Thyroid gland (tissue), 4 donors: ENCODE measurements at regions not wholly inside any gene's neighbourhood (a gene's known extent, or its start where the extent isn't known, plus 50 kb on each side); places are given as distances from the start of the nearest gene placed in this dataset.

Source experiments
- CTCF ChIP-seq, 6 experiments: fragments of 200-600 bp in 3 of 6; fragments of 450-650 bp in 3 of 6; sonication (generic) in 3 of 6; IDR thresholded peaks; one replicate each; pipeline ENCODE4 v1.5.1; 2016 to 2019; ENCODE audit warnings: antibody characterized with exemption in 6 of 6, mild to moderate bottlenecking in 2 of 6, inconsistent platforms in 1 of 6, moderate library complexity in 1 of 6
- POLR2A ChIP-seq, 2 donors: fragments of 450-650 bp; IDR thresholded peaks; one replicate each; pipeline ENCODE4 v1.6.1; 2017; ENCODE audit warnings: antibody characterized with exemption in 2 of 2, mild to moderate bottlenecking in 2 of 2, moderate library complexity in 1 of 2

DNA sequence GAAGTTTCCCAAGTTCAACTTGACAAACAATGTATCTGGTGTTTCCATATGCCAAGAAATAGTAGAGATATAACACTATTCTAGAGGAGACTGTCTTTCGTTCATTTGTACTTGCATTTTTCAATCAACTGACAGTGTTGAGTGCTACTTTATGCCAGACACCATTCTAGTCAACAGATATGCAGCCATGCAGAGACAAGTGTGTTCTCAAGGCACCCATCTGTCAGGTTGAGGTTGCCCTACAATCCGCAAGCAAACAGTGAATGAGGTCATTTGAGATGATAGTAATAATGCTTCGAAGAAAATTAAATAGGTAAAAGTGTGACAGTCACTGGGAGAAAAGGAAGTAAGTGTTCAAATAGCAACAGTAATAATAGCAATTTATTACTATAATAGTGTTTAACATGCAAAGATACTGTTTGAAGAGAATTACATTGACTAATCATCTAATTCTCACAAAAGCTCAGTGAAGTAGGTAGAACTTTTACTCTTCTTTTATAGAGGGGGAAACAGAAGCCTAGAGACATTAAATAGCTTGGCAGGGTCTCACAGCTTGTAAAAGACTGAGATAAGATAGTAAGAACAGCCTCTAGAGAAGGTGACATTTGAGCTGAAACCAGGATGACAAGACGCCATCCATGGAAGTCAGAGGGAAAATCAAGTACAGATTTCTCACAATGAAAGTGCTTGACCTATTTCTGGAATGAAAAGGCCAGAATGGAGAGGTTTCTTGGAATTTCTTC, 936.9 kb downstream of the SORCS3 start:
- TF ChIP-seq CTCF (IDR thresholded peaks at IDR 0.05) (no peak), POLR2A (IDR thresholded peaks at IDR 0.05) (no peak)
